NCI-H1417 (cell line): ENCODE measurements at regions not wholly inside any gene's neighbourhood (a gene's known extent, or its start where the extent isn't known, plus 50 kb on each side); places are given as distances from the start of the nearest gene placed in this dataset.
A peak's percentile ranks its signal among the peaks of the same experiment; 100 is the strongest.

Experiments
- DNase-seq, 3 experiments: peaks; one replicate each; lab custom pipeline; 2025; lab: John Stamatoyannopoulos, UW

- peak; percentile 61 to 83 (median 79) for DNase-seq
Observed at GRCh38 chr3:127135241-127136023, 57.5 kb upstream of the PRR23E start.

GRCh38 chr3:127136024-127136600 lies 56.8 kb upstream of the PRR23E start:
- DNase-seq, result no peak

GRCh38 chr3:127136706-127137105 lies 56.2 kb upstream of the PRR23E start:
- no peak for DNase-seq

- DNase-seq, result no peak
Observed at GRCh38 chr3:127137113-127137512, 55.8 kb upstream of the PRR23E start.

GRCh38 chr3:127137757-127138536 lies 55.0 kb upstream of the PRR23E start:
- no peak for DNase-seq

- no peak for DNase-seq
Observed at GRCh38 chr3:127139601-127140500, 53.1 kb upstream of the PRR23E start.

GRCh38 chr3:127140501-127141460 lies 52.1 kb upstream of the PRR23E start:
- DNase-seq, result no peak

GRCh38 chr3:127141921-127142730 lies 50.8 kb upstream of the PRR23E start:
- DNase-seq, result peak; percentile 80 to 94 (median 87)
